Glutamatergic neuron (in vitro differentiated cells): ENCODE measurements at regions not wholly inside any gene's neighbourhood (a gene's known extent, or its start where the extent isn't known, plus 50 kb on each side); places are given as distances from the start of the nearest gene placed in this dataset.
A peak's percentile ranks its signal among the peaks of the same experiment; 100 is the strongest.

Source experiments
- DNase-seq: peaks from one replicate; pipeline ENCODE4 v3.0.0; 2022
- H3K27ac Mint-ChIP-seq: one replicate; pipeline ENCODE4 v1.8.0; 2020; ENCODE audit warnings: mild to moderate bottlenecking, mixed read lengths, inconsistent platforms; ENCODE audit not compliant: unreplicated experiment
- H3K27me3 Mint-ChIP-seq: one replicate; pipeline ENCODE4 v1.8.0; 2020; ENCODE audit warnings: mild to moderate bottlenecking, moderate library complexity, mixed read lengths, inconsistent platforms; ENCODE audit not compliant: unreplicated experiment
- H3K36me3 Mint-ChIP-seq: one replicate; pipeline ENCODE4 v1.8.0; 2020; ENCODE audit warnings: mild to moderate bottlenecking, mixed read lengths, inconsistent platforms; ENCODE audit not compliant: unreplicated experiment
- H3K4me1 Mint-ChIP-seq: one replicate; pipeline ENCODE4 v1.8.0; 2020; ENCODE audit warnings: mild to moderate bottlenecking, low read depth, mixed read lengths, inconsistent platforms; ENCODE audit not compliant: unreplicated experiment
- H3K4me3 Mint-ChIP-seq: one replicate; pipeline ENCODE4 v1.8.0; 2020; ENCODE audit warnings: mild to moderate bottlenecking, mixed read lengths, inconsistent platforms; ENCODE audit not compliant: unreplicated experiment
- H3K9me3 Mint-ChIP-seq: one replicate; pipeline ENCODE4 v1.8.0; 2020; ENCODE audit warnings: mild to moderate bottlenecking, moderate library complexity, mixed read lengths, inconsistent platforms; ENCODE audit not compliant: unreplicated experiment
- TF ChIP-seq, protein P1 (sequence below): fragments of 200-600 bp; sonication (generic); IDR thresholded peaks from one replicate; pipeline ENCODE4 v1.5.0; 2021; ENCODE audit not compliant: partially characterized antibody, unreplicated experiment

- Mint-ChIP-seq H3K9me3 (peaks cover 17% of the 10 kb centered on the region), H3K27ac (peak overlapping the region; percentile 67), H3K27me3 (peaks cover 19% of the 10 kb centered on the region), H3K4me3 (peak overlapping the region; percentile 2), H3K4me1 (peaks cover 54% of the 10 kb centered on the region), H3K36me3 (peaks cover 4% of the 10 kb centered on the region)
- DNase-seq: no peak
- TF ChIP-seq, protein P1, sequence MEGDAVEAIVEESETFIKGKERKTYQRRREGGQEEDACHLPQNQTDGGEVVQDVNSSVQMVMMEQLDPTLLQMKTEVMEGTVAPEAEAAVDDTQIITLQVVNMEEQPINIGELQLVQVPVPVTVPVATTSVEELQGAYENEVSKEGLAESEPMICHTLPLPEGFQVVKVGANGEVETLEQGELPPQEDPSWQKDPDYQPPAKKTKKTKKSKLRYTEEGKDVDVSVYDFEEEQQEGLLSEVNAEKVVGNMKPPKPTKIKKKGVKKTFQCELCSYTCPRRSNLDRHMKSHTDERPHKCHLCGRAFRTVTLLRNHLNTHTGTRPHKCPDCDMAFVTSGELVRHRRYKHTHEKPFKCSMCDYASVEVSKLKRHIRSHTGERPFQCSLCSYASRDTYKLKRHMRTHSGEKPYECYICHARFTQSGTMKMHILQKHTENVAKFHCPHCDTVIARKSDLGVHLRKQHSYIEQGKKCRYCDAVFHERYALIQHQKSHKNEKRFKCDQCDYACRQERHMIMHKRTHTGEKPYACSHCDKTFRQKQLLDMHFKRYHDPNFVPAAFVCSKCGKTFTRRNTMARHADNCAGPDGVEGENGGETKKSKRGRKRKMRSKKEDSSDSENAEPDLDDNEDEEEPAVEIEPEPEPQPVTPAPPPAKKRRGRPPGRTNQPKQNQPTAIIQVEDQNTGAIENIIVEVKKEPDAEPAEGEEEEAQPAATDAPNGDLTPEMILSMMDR: no peak
These were observed 57.0 kb downstream of the NCOR2 start for GRCh38 chr12:124510301-124510970.

DNA sequence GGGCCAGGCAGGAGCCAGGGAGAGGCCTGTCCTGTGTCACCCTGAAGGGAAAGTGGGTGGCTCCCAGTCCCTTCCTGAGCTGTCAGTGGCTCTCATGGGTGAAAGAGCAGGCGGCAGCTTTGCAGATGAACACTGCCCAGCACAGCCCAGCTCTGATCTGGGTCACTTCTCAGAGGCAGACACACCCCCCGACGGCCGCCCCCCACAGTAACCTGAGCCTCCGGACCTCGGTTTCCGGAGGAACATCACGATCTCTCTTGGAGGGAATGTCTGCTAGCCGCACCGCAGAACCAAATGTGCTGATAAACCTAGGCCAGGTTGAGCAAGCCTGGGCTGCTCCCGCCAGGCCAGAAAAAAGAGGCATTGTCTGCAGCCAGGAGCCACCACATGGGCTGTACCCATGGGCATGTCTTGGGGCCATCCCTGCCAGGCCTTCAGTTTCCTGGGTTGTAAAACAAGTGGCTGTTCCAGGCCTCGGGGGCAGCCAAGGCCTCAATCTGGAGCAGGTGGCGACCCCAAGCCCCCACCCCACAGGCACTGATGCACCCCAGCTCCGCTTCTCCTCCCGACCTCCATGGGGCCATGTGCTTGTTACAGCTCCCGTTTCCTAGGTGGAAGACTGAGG is 57.6 kb downstream of the NCOR2 start:
- DNase-seq: no peak

DNA sequence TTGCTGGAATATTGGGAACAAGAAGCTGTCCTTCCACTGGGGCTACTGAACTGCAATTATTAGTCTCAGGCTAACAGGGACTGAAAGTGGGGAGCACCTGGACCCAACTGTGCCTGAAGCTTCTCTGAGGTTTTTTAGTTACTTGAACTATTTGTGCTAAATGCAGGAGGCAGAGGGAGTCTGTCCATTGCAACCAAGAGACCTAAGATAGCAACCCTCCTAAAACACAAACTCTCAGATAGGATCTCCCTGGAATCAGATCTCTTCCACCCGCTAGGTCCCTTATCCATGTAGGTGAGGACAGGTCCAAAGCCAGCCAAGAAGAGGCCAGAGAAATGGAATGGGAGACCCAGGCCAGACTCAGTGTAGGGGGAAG is 58.1 kb downstream of the NCOR2 start:
- Mint-ChIP-seq H3K27ac (peak overlapping the region; percentile 57), H3K4me3 (no peak overlapping the region), H3K9me3 (peaks cover 17% of the 10 kb centered on the region), H3K36me3 (peaks cover 4% of the 10 kb centered on the region), H3K27me3 (peaks cover 20% of the 10 kb centered on the region), H3K4me1 (peaks cover 59% of the 10 kb centered on the region)
- TF ChIP-seq, protein P1: no peak
- no peak for DNase-seq

More for the DNA sequence above, 57.6 kb downstream of the NCOR2 start:
- no peak overlapping the region for H3K4me3 Mint-ChIP-seq
- peaks cover 54% of the 10 kb centered on the region for H3K4me1 Mint-ChIP-seq
- TF ChIP-seq, protein P1: no peak
- H3K27me3 Mint-ChIP-seq: peaks cover 19% of the 10 kb centered on the region
- peaks cover 4% of the 10 kb centered on the region for H3K36me3 Mint-ChIP-seq
- H3K27ac Mint-ChIP-seq: peak overlapping the region; percentile 28
- peaks cover 16% of the 10 kb centered on the region for H3K9me3 Mint-ChIP-seq

DNA sequence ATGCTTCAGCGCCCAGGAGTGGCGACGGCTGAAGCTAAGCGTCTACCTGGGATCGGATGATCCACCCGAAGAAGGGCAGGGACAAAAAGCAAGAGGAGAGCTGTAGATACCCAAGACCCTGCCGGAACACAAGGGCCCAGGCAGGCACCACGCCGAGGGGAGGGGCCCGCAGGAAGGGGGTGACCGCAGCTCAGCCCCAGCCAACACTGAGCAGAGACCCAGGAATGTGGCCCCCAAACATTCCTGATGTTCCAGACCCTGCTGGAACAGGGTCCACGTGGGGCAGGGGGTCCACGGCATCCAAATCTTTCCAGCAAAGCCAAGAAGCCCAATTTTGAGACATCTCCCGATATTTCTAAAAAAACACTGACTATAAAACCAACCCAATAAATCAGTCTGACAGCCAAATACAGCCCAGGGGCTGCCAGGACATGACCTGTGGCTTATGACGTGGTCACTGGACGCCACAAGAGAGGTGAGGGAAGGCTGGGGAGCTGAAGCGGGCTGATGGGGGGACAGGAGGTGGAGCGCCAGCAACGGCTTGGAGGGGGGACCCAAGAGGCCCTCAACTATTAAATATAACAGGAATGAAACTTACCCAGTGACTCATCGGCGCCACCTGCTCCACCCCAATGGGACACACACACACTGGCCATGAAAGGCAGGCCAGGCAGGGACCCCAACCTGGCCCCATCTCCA is 58.9 kb downstream of the NCOR2 start:
- H3K9me3 Mint-ChIP-seq: peaks cover 19% of the 10 kb centered on the region
- peak overlapping the region; percentile 96 for H3K27ac Mint-ChIP-seq
- H3K4me1 Mint-ChIP-seq: peaks cover 65% of the 10 kb centered on the region
- TF ChIP-seq, protein P1: no peak
- DNase-seq: no peak
- peaks cover 23% of the 10 kb centered on the region for H3K27me3 Mint-ChIP-seq
- H3K36me3 Mint-ChIP-seq: peaks cover 6% of the 10 kb centered on the region
- peak overlapping the region; percentile 38 for H3K4me3 Mint-ChIP-seq
